CD4-positive, alpha-beta T cell treated with Interleukin-17A for 1 hour (primary cell): ENCODE measurements at regions not wholly inside any gene's neighbourhood (a gene's known extent, or its start where the extent isn't known, plus 50 kb on each side); places are given as distances from the start of the nearest gene placed in this dataset.
"Not testable (repeated sequence)": the region's sequence is repeated elsewhere in the genome, so short reads cannot be mapped to it uniquely, and the experiment has no call there.

Source experiments
- DNase-seq: peaks from one replicate; pipeline ENCODE4 v3.0.0-alpha.2; 2020

GRCh38 chr11:134976551-134976950 lies 564.5 kb upstream of the B3GAT1 start:
- DNase-seq, result no peak

DNA sequence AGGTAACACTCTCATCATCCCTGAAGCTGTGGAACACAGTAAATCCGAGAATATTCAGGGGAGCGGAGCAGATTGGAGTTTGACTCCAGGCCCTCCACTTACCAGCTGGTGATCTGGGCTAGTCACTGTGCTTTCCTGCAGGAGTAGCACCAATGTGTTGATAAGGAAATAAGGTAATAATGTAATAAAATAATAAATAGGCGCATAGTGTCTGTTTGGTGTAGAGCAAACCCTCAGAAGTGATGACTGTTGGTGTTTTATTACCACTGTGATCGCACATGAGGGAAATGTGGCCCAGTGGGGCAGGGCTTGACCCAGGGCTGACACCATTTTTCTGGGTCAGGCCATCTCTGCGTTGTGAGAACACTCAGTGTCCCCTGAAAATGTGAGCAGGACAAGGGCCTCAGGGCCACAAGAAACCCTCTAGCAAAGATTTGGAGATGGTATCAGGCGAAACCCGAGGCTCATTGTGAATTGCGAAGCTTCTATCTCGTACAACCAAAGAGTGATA lies 563.9 kb upstream of the B3GAT1 start:
- no peak for DNase-seq

DNA sequence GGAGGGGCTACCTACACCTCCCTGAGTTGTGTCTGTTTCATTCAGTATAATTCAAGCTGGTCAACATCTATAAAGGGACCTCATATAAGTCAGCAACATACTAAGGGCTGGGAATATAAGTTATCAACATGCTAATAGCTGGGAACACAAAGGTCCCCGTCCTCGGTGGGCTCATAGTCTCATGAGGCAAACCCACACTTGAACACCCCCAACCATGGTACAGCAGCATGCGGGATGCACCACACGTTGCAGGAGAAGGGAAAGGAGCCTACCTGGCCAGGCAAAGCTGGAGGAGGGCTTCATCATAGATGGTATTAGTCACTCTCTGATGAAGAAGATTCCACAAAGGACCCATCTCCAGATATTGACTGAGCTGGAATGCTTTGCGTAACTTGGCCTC lies 561.8 kb upstream of the B3GAT1 start:
- DNase-seq, result no peak

DNA sequence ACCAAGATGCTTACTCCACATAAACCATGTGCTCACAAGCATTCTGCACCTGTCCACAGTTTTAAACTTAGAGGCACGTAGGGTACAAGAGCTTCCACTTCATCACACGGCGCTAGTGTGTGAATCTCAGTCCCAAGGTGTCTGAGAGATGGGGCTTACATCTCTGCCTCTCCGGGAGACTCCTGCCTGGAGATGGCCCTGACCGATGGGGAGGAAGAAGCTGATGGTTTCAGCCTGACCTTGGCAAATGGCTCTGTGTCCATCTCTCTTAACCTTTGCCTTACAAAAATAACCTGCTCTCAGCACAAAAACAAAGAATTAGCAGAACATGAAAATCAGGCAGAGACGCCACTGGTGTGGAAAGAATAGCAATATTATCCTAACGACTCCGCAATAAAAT lies 559.3 kb upstream of the B3GAT1 start:
- DNase-seq, result no peak

GRCh38 chr11:134967746-134968145 lies 555.7 kb upstream of the B3GAT1 start:
- DNase-seq, result no peak

DNA sequence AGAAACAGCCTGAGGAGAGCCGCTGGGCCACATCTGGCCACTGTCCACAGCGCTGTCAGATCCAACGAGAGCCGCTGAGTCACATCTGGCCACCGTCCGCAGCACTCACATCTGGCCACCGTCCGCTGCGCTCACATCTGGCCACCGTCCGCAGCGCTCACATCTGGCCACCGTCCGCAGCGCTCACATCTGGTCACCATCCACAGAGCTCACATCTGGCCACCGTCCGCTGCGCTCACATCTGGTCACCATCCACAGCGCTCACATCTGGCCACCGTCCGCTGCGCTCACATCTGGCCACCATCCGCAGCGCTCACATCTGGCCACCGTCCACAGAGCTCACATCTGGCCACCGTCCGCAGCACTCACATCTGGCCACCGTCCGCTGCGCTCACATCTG lies 549.3 kb upstream of the B3GAT1 start:
- not testable (repeated sequence) for DNase-seq

GRCh38 chr11:134958870-134959269 lies 546.8 kb upstream of the B3GAT1 start:
- DNase-seq, result no peak

DNA sequence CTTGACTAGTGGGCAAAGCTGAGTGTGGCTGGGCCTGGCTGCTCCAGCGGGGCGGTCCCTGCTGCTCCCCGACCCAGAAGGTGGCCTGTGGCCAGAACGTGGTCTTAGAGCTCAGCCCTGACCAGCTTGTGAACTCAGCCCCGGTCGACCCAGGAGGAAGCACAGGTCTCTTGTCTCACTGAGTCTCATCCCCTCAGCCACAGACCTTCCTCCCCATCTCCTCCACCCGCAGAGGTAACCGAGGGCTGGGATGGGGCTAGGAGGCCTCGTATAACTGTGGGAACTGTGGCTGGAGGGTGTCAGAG lies 546.2 kb upstream of the B3GAT1 start:
- DNase-seq, result no peak

- DNase-seq, result no peak
Measured at GRCh38 chr11:134957540-134958335, 545.7 kb upstream of the B3GAT1 start.

DNA sequence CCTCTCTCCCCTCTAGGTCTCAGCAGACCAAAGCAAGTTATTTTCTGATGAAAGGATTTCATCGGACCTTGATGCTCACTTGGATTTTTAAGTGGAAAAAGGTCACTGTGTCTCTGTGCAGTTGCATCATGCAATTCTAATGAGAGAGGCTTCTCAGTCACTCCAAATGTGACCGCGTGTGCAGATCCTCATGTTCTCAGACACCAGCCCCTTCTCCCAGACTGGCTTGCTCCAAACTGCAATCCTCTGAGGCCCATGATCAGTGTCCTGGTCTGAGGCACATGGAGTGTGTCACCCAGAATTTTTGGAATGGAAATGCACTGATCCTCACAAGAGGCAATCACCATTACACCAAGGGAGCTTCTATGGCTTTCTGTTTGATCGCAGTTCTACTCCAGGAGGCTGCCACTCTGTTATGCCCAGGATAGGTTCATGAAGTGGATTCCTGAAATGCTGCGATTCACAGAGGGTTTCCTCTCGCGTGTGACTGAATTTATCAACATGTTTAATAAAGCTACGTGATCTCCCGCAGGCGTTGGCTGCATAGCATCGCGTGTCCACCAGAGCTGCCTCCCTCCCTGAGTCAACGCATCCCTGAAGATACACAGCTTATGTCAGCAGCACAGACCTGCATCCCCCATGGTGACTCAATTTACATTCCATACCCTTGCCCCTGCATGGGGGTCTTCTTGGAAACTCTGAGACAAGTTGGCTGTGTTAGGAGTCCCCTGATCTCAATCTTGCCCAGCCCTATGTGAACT lies 544.6 kb upstream of the B3GAT1 start:
- DNase-seq, result no peak

DNA sequence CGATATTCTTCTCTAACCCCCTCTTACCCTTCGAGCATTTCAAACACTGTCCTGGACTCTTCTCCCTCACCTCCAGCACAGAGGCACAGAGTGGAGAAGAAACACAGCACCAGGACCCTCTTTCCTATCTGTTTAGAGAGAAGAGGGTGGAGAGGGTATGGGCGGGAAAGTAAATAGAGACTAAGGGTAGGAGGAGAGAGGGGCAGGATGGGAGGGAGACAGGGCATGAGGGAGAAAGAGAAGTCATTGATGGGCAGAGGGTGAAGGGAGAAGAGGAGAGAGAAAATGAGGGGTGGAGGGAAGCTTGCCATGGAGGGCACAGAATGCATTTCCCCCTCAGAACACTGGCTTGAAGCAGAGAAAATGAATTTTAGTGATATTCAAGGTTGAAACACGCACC lies 543.9 kb upstream of the B3GAT1 start:
- not testable (repeated sequence) for DNase-seq

DNA sequence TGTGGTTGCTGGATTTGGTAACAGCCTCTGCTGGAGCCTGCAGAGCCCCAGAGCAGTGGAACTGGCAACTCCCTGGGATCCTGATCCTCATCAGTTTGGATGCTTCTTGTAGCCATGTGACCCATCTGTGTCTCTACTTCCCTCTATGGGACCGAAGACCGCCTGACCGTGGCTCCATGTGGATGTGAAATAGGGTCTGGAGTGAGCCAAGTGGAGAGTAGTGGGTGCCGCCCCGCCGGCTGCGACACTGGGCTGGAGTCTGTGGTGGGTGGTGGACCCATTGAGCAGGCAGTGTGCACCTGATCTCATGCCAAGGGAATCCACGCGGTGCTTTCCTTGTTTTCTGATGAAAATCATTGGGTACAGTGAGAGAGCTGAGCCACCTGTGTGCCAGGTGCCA lies 543.2 kb upstream of the B3GAT1 start:
- no peak for DNase-seq

DNA sequence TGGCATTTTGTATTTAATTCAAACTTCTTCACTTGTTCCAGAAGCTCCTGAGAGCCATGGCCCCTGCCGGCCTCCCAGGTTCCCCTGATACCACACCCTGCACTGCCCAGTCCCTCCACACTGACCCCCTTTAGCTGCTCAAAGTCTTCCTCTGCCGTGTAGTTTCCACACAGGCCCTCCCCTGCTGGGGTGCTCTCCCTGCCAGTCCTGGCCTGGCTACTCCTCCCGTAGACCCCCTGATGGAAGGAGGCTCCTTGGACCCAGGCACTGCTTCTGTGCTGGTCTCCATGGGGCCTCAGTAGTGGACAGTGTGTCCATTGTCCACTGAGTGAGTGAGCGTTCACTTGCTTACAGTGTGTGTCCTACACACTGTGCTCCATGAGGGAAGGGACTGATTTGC lies 542.4 kb upstream of the B3GAT1 start:
- not testable (repeated sequence) for DNase-seq

DNA sequence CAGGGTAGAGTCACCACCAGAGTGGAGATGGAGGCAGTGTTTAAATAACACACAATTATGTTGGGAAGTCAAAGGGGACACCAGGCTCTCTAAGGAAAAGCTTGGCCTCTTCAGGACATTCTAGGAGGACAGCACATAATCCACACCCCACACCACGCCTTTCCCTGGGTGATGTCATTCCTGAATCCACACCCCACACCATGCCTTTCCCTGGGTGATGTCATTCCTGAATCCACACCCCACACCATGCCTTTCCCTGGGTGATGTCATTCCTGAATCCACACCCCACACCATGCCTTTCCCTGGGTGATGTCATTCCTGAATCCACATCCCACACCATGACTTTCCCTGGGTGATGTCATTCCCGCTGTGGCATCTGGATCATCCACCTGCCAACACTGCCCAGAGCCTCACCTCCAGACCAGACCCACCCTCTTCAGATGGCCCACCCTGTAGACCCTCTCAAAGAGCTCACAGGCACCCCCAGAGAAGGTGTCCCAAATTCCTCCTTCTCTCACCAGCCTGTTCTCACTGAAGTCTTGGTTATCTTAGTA lies 541.5 kb upstream of the B3GAT1 start:
- DNase-seq, result not testable (repeated sequence)

DNA sequence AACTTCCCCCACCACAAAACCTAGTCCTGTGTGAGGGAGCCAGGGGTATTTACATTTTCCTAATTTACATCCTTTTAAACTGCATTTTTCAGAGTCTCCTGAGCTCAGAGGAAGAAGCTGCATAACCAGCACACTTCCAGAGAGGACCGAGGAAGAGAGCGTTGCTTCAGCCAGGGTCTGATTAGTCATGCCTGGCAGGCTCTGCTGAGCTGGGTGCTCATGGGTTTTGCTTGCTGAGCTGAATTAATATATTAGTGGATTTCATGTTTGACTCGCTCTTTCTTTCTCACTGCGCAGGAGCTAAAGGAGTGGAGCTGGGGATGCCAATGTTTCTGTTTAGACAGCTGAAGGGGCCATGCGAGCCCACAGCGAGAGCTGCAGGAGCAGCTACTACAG lies 539.3 kb upstream of the B3GAT1 start:
- DNase-seq, result no peak

DNA sequence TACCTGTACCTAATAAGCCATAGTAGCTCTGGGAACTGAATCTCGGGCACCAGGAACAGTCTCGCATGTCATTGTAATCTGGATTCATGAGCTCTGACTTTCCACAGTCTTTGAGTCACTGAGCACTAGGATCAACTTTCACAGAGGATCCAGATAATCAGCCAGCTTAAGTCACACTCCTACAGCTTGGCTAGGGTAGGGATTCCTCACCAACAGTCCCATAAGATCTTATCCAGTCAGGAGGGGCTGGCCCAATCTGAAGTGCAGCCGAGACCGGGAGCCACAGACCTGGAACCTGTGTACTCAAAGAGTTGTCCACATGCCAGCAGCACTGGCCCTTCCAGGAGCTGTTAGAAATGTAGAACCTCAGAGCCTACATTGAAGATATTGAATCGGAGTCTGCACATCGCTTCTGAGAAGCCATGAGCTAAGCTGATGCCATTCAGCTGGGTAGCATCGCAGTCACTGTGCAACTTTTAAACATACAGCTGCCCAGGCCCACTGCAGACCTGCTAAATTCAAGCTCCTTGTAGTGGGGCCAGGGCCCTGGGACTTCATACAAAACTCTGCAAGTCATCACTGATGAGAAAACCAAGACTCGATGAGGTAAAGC lies 538.8 kb upstream of the B3GAT1 start:
- no peak for DNase-seq

GRCh38 chr11:134949121-134950090 lies 537.4 kb upstream of the B3GAT1 start:
- no peak for DNase-seq

- no peak for DNase-seq
Measured at GRCh38 chr11:134947556-134947955, 535.5 kb upstream of the B3GAT1 start.

GRCh38 chr11:134945993-134946392 lies 534.0 kb upstream of the B3GAT1 start:
- DNase-seq, result no peak

- no peak for DNase-seq
Measured at GRCh38 chr11:134944986-134945385, 532.9 kb upstream of the B3GAT1 start.

- no peak for DNase-seq
Measured at GRCh38 chr11:134944131-134944530, 532.1 kb upstream of the B3GAT1 start.

- no peak for DNase-seq
Measured at GRCh38 chr11:134943544-134943943, 531.5 kb upstream of the B3GAT1 start.
